ENCODE measurements at regions not wholly inside any gene's neighbourhood (a gene's known extent, or its start where the extent isn't known, plus 50 kb on each side); places are given as distances from the start of the nearest gene placed in this dataset.

DNA sequence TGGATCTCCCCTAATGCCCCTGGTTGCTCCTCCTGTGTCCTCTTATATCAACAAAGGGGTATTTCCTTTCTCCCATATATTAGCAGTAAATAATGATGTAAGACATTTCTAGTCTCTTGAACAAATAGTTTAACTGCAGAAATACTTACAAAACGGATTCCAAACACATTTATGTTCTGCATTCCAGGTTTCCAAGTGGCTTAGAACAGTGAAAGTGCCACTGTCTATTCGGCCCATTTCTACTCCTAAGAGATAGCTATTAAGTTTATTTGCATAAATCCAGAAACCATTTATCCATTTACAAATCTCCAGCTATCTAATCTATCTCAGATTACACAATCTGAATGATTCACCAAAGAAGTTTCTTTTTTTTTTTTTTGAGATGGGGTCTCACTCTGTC is 55.8 kb upstream of the FRMD4B start:
- Mint-ChIP-seq H3K9me3 (no peaks in the 10 kb centered on the region), H3K4me1 (peaks cover 0 to 4% (median 0%) of the 10 kb centered on the region in 4 donors), H3K4me3 (no peak overlapping the region), H3K27me3 (no peaks in the 10 kb centered on the region), H3K36me3 (no peaks in the 10 kb centered on the region), H3K27ac (no peak overlapping the region)
- Histone ChIP-seq H3K9me3 (ENCODE audit: control insufficient read depth in 2 of 2, low read length in 2 of 2) (no peaks in the 10 kb centered on the region), H3K4me1 (ENCODE audit: control insufficient read depth, insufficient read depth, low read length, poor library complexity, severe bottlenecking) (no peaks in the 10 kb centered on the region), H3K36me3 (ENCODE audit: control insufficient read depth, insufficient read depth, low read length) (no peaks in the 10 kb centered on the region), H3K27ac (ENCODE audit: insufficient read depth, low read length, poor library complexity, severe bottlenecking) (no peak overlapping the region), H3K27me3 (ENCODE audit: control insufficient read depth, insufficient read depth, low read length) (peaks cover under 1% of the 10 kb centered on the region), H3K4me3 (ENCODE audit: low read depth, low read length) (no peak overlapping the region)
- ATAC-seq (ENCODE audit: low read depth in 2 of 2) (no peak), DNase-seq (no peak)

GRCh38 chr3:69441040-69441439 is 55.2 kb upstream of the FRMD4B start:
- Mint-ChIP-seq H3K9me3 (no peaks in the 10 kb centered on the region), H3K27me3 (no peaks in the 10 kb centered on the region), H3K36me3 (no peaks in the 10 kb centered on the region), H3K4me3 (no peak overlapping the region), H3K4me1 (peaks cover 0 to 4% (median 0%) of the 10 kb centered on the region in 4 donors), H3K27ac (no peak overlapping the region)
- Histone ChIP-seq H3K27me3 (ENCODE audit: control insufficient read depth, insufficient read depth, low read length) (no peaks in the 10 kb centered on the region), H3K36me3 (ENCODE audit: control insufficient read depth, insufficient read depth, low read length) (no peaks in the 10 kb centered on the region), H3K4me1 (ENCODE audit: control insufficient read depth, insufficient read depth, low read length, poor library complexity, severe bottlenecking) (no peaks in the 10 kb centered on the region), H3K9me3 (ENCODE audit: control insufficient read depth in 2 of 2, low read length in 2 of 2) (no peaks in the 10 kb centered on the region), H3K27ac (ENCODE audit: insufficient read depth, low read length, poor library complexity, severe bottlenecking) (no peak overlapping the region), H3K4me3 (ENCODE audit: low read depth, low read length) (no peak overlapping the region)
- ATAC-seq (ENCODE audit: low read depth in 2 of 2) (no peak), DNase-seq (no peak)

- peak in 1 of 3 donors; percentile 26 for DNase-seq
Observed at GRCh38 chr3:69439643-69440270, 53.9 kb upstream of the FRMD4B start.

GRCh38 chr3:69438476-69438875 is 52.6 kb upstream of the FRMD4B start:
- DNase-seq, result no peak
- Mint-ChIP-seq H3K4me1 (peaks cover 0 to 4% (median 0%) of the 10 kb centered on the region in 4 donors), H3K27ac (no peak overlapping the region), H3K9me3 (no peaks in the 10 kb centered on the region), H3K36me3 (no peaks in the 10 kb centered on the region), H3K27me3 (no peaks in the 10 kb centered on the region), H3K4me3 (no peak overlapping the region)
- Histone ChIP-seq H3K27ac (ENCODE audit: insufficient read depth, low read length, poor library complexity, severe bottlenecking) (no peak overlapping the region), H3K27me3 (ENCODE audit: control insufficient read depth, insufficient read depth, low read length) (no peaks in the 10 kb centered on the region), H3K36me3 (ENCODE audit: control insufficient read depth, insufficient read depth, low read length) (no peaks in the 10 kb centered on the region), H3K4me3 (ENCODE audit: low read depth, low read length) (no peak overlapping the region), H3K9me3 (ENCODE audit: control insufficient read depth in 2 of 2, low read length in 2 of 2) (no peaks in the 10 kb centered on the region), H3K4me1 (ENCODE audit: control insufficient read depth, insufficient read depth, low read length, poor library complexity, severe bottlenecking) (no peaks in the 10 kb centered on the region)
- no peak for ATAC-seq (ENCODE audit: low read depth in 2 of 2)

More at GRCh38 chr3:69439643-69440270, 53.9 kb upstream of the FRMD4B start:
- no peaks in the 10 kb centered on the region for H3K36me3 ChIP-seq (ENCODE audit: control insufficient read depth, insufficient read depth, low read length)
- no peaks in the 10 kb centered on the region for H3K27me3 ChIP-seq (ENCODE audit: control insufficient read depth, insufficient read depth, low read length)
- H3K4me3 ChIP-seq (ENCODE audit: low read depth, low read length), result no peak overlapping the region
- H3K4me1 Mint-ChIP-seq, result peaks cover 0 to 4% (median 0%) of the 10 kb centered on the region in 4 donors
- H3K4me3 Mint-ChIP-seq, result no peak overlapping the region
- no peaks in the 10 kb centered on the region for H3K9me3 ChIP-seq (ENCODE audit: control insufficient read depth in 2 of 2, low read length in 2 of 2)
- no peaks in the 10 kb centered on the region for H3K27me3 Mint-ChIP-seq
- no peak for ATAC-seq (ENCODE audit: low read depth in 2 of 2)
- H3K4me1 ChIP-seq (ENCODE audit: control insufficient read depth, insufficient read depth, low read length, poor library complexity, severe bottlenecking), result no peaks in the 10 kb centered on the region
- H3K36me3 Mint-ChIP-seq, result no peaks in the 10 kb centered on the region
- H3K9me3 Mint-ChIP-seq, result no peaks in the 10 kb centered on the region
- no peak overlapping the region for H3K27ac ChIP-seq (ENCODE audit: insufficient read depth, low read length, poor library complexity, severe bottlenecking)
- no peak overlapping the region for H3K27ac Mint-ChIP-seq

DNA sequence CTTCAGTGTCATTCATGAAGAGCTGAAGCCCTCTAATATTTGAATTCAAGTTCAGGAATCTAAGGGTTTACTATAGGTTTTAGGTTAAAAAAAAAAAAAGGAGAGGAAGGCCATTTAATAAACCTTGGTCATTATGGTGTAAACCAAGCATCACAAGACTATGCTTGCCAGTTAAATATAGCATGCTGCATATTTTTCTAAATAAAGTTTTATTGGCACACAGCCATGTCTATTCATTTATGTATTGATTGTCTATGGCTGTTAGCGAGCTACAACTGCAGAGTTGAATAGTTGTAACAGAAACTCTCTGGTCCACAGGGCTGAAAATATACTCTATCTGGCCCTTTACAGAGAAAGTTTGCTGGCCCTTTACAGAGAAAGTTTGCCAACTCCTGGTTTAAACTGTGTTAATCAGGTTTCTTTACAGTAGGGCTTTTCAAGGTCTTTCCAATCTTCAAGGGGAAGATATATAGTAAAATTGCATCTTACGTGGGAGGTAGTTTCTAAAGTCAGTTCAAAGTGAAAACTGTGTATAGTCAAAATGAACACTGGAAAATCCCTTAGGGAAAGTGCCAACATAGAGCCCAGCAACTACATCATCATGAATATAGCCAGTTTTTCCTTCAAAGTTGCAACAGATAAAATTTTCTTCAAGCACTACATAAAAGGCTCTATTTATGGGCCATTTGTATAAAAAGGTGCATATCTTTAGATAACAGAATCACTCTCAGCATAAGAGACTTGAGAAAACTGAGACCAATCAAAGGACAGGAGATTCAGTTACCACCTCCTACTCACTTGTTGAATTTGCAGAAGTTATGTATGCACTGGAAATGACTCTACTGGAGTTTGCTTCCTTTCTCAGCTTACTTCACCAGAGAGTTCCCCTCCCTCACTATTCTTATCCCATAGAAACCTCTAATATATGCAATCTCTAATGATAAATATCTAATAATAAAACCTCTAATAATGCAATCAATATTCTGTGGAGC is 49.7 kb upstream of the FRMD4B start:
- Mint-ChIP-seq H3K4me3 (no peak overlapping the region), H3K9me3 (no peaks in the 10 kb centered on the region), H3K27me3 (peaks cover under 1% of the 10 kb centered on the region), H3K27ac (no peak overlapping the region), H3K36me3 (no peaks in the 10 kb centered on the region), H3K4me1 (peaks cover 0 to 4% (median 0%) of the 10 kb centered on the region in 4 donors)
- H3K4me3 ChIP-seq (ENCODE audit: low read depth, low read length), result no peak overlapping the region
- no peak overlapping the region for H3K27ac ChIP-seq (ENCODE audit: insufficient read depth, low read length, poor library complexity, severe bottlenecking)
- peaks cover 6% of the 10 kb centered on the region for H3K27me3 ChIP-seq (ENCODE audit: control insufficient read depth, insufficient read depth, low read length)
- no peaks in the 10 kb centered on the region for H3K36me3 ChIP-seq (ENCODE audit: control insufficient read depth, insufficient read depth, low read length)
- no peak for DNase-seq
- H3K4me1 ChIP-seq (ENCODE audit: control insufficient read depth, insufficient read depth, low read length, poor library complexity, severe bottlenecking), result no peaks in the 10 kb centered on the region
- no peaks in the 10 kb centered on the region for H3K9me3 ChIP-seq (ENCODE audit: control insufficient read depth in 2 of 2, low read length in 2 of 2)
- no peak for ATAC-seq (ENCODE audit: low read depth in 2 of 2)

Data from CD4-positive, CD25-positive, alpha-beta regulatory T cell (primary cell).